CD14-positive monocyte (primary cell): ENCODE measurements at regions not wholly inside any gene's neighbourhood (a gene's known extent, or its start where the extent isn't known, plus 50 kb on each side); places are given as distances from the start of the nearest gene placed in this dataset.

Experiments used
- DNase-seq, 3 donors: peaks; one replicate each; pipeline ENCODE4 v3.0.0-alpha.2; 2011 to 2022
- H2AFZ ChIP-seq: 2 replicates; pipeline ENCODE4 v1.6.0; 2012; ENCODE audit warnings: mild to moderate bottlenecking, low read depth, low read length, inconsistent platforms; ENCODE audit not compliant: insufficient read depth, poor library complexity, severe bottlenecking
- H3K27ac ChIP-seq, 2 donors: 1 replicate in 1 of 2; 2 replicates in 1 of 2; pipeline ENCODE4 v1.5.1; 2012 to 2013; ENCODE audit warnings: low read length in 2 of 2, control low read depth in 1 of 2, inconsistent platforms in 1 of 2, low read depth in 1 of 2, mild to moderate bottlenecking in 1 of 2
- H3K27me3 ChIP-seq, 2 donors: one replicate each; pipeline versions ENCODE4 v1.6.0 to v1.6.1; 2011 to 2013; ENCODE audit warnings: low read length in 2 of 2; ENCODE audit not compliant: control insufficient read depth in 2 of 2, insufficient read depth in 2 of 2
- H3K36me3 ChIP-seq, 2 donors: replicated peaks in 1 of 2; 1 replicate in 1 of 2; 2 replicates in 1 of 2; pipeline versions ENCODE4 v1.5.1 to v1.6.1; 2012 to 2013; ENCODE audit warnings: low read length in 2 of 2, control low read depth in 1 of 2, inconsistent platforms in 1 of 2, mild to moderate bottlenecking in 1 of 2; ENCODE audit not compliant: insufficient read depth in 2 of 2, control insufficient read depth in 1 of 2
- H3K4me1 ChIP-seq, 2 donors: 1 replicate in 1 of 2; 2 replicates in 1 of 2; pipeline versions ENCODE4 v1.5.1 to v1.6.1; 2012 to 2013; ENCODE audit warnings: low read length in 2 of 2, control low read depth in 1 of 2, inconsistent platforms in 1 of 2, mild to moderate bottlenecking in 1 of 2, moderate library complexity in 1 of 2; ENCODE audit not compliant: insufficient read depth in 2 of 2, control insufficient read depth in 1 of 2
- H3K4me2 ChIP-seq: replicated peaks from 2 replicates; pipeline ENCODE3; 2012; ENCODE audit warnings: low read length, moderate library complexity, mild to moderate bottlenecking; ENCODE audit not compliant: poor library complexity, severe bottlenecking; ENCODE audit errors: extremely low read depth
- H3K4me3 ChIP-seq, 3 experiments: fragments of 200-600 bp in 1 of 3; sonication (generic) in 1 of 3; replicated peaks in 1 of 3; 1 replicate in 2 of 3; 2 replicates in 1 of 3; pipeline ENCODE4 v1.5.1; 2011 to 2013; ENCODE audit warnings: low read length in 3 of 3, mild to moderate bottlenecking in 3 of 3, control low read depth in 2 of 3, low read depth in 2 of 3, inconsistent platforms in 1 of 3, moderate library complexity in 1 of 3
- H3K79me2 ChIP-seq: 2 replicates; pipeline ENCODE4 v1.6.0; 2012; ENCODE audit warnings: mild to moderate bottlenecking, control low read depth, inconsistent platforms, low read length, moderate library complexity; ENCODE audit not compliant: insufficient read depth
- H3K9ac ChIP-seq: 2 replicates; pipeline ENCODE4 v1.6.0; 2017; ENCODE audit warnings: low read length, mild to moderate bottlenecking; ENCODE audit not compliant: insufficient read depth, poor library complexity, severe bottlenecking
- H3K9me3 ChIP-seq, 2 donors: replicated peaks in 1 of 2; 1 replicate in 1 of 2; 2 replicates in 1 of 2; pipeline versions ENCODE4 v1.5.1 to v1.6.1; 2012 to 2013; ENCODE audit warnings: low read length in 2 of 2, control low read depth in 1 of 2; ENCODE audit not compliant: control insufficient read depth in 1 of 2, insufficient read depth in 1 of 2
- H4K20me1 ChIP-seq: 2 replicates; pipeline ENCODE4 v1.6.0; 2012; ENCODE audit warnings: mild to moderate bottlenecking, low read length, control low read depth, moderate library complexity; ENCODE audit not compliant: insufficient read depth
- H3K27ac Mint-ChIP-seq, 7 donors: one replicate each; pipeline ENCODE4 v1.8.0; 2020; ENCODE audit warnings: mild to moderate bottlenecking in 7 of 7, mixed read lengths in 7 of 7, moderate library complexity in 6 of 7, inconsistent platforms in 2 of 7
- H3K27me3 Mint-ChIP-seq, 3 donors: one replicate each; pipeline ENCODE4 v1.8.0; 2021 to 2022; ENCODE audit warnings: low read depth in 3 of 3, mild to moderate bottlenecking in 3 of 3, mixed read lengths in 3 of 3, moderate library complexity in 3 of 3, inconsistent platforms in 1 of 3
- H3K36me3 Mint-ChIP-seq, 2 donors: one replicate each; pipeline ENCODE4 v1.8.0; 2020; ENCODE audit warnings: mixed read lengths in 2 of 2, inconsistent platforms in 1 of 2, mild to moderate bottlenecking in 1 of 2
- H3K4me1 Mint-ChIP-seq: one replicate; pipeline ENCODE4 v1.8.0; 2020; ENCODE audit warnings: mild to moderate bottlenecking, mixed read lengths
- H3K4me3 Mint-ChIP-seq, 2 donors: one replicate each; pipeline ENCODE4 v1.8.0; 2020; ENCODE audit warnings: mild to moderate bottlenecking in 2 of 2, mixed read lengths in 2 of 2, moderate library complexity in 1 of 2
- H3K9me3 Mint-ChIP-seq, 7 donors: one replicate each; pipeline ENCODE4 v1.8.0; 2020 to 2022; ENCODE audit warnings: mixed read lengths in 7 of 7, mild to moderate bottlenecking in 6 of 7, moderate library complexity in 6 of 7, inconsistent platforms in 2 of 7
- CTCF ChIP-seq: fragments of 200-600 bp; IDR thresholded peaks from one replicate; pipeline ENCODE4 v1.8.0; 2022; ENCODE audit warnings: antibody characterized with exemption, mild to moderate bottlenecking
- WGBS: methylation state at CpG from one replicate; pipeline ENCODE4 v1.1.5; 2013; ENCODE audit warnings: missing lambda C conversion rate; ENCODE audit not compliant: insufficient coverage; 5-methylcytosine and 5-hydroxymethylcytosine counted together
- intact Hi-C, 2 donors: fragments of 100-400 bp; cut with micrococcal nuclease; formaldehyde crosslinking; loops; one replicate each; pipeline versions ENCODE4 v1.15.0 to v1.15.1; 2023

DNA sequence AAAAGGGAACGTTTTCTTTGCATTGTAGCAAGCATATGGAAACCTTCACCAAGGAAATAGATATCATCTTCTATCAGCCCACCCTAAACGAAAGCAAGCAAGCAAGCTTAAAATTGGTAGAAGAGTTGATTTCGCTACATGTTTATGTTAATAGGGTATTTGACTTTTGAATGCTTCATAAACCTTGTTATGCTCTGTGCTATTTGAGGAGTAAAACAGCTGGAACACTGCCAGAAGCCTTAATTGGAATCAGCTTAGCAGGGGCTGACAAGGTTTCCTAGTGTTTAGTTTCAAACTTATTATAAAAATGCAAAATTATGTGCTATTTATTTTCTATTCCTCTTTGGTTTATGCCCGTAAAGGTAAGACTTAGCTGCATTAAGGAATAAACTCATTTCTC, 70.6 kb upstream of the LINC00305 start:
- intact Hi-C loops: no loop called here
- no peaks in the 10 kb centered on the region for H3K4me1 Mint-ChIP-seq
- peaks cover 0 to 5% (median 3%) of the 10 kb centered on the region in 7 donors for H3K9me3 Mint-ChIP-seq
- H3K27me3 Mint-ChIP-seq: peaks cover 0 to 1% (median 1%) of the 10 kb centered on the region in 3 donors
- no peaks in the 10 kb centered on the region for H3K79me2 ChIP-seq
- H3K27ac ChIP-seq: no peak overlapping the region
- H3K36me3 Mint-ChIP-seq: no peaks in the 10 kb centered on the region
- no peak for TF ChIP-seq CTCF
- H2AFZ ChIP-seq: no peak overlapping the region
- H3K27ac Mint-ChIP-seq: no peak overlapping the region
- H3K27me3 ChIP-seq: no peaks in the 10 kb centered on the region
- no peak overlapping the region for H3K9ac ChIP-seq
- H3K4me3 ChIP-seq: no peak overlapping the region
- H3K4me3 Mint-ChIP-seq: no peak overlapping the region
- H3K9me3 ChIP-seq: no peaks in the 10 kb centered on the region
- H4K20me1 ChIP-seq: no peaks in the 10 kb centered on the region
- H3K36me3 ChIP-seq: no peaks in the 10 kb centered on the region
- WGBS: 100% methylated on average over 1 of the region's 4 CpGs
- no peaks in the 10 kb centered on the region for H3K4me1 ChIP-seq
- DNase-seq: no peak
- H3K4me2 ChIP-seq: no peak overlapping the region

GRCh38 chr18:64210401-64210949, 61.6 kb upstream of the LINC00305 start:
- Histone ChIP-seq H3K4me1 (peaks cover 0 to 5% of the 10 kb centered on the region in 2 donors), H3K27me3 (no peaks in the 10 kb centered on the region), H3K9me3 (no peaks in the 10 kb centered on the region), H3K79me2 (no peaks in the 10 kb centered on the region), H3K9ac (no peak overlapping the region), H3K4me3 (no peak overlapping the region), H2AFZ (no peak overlapping the region), H3K4me2 (no peak overlapping the region), H4K20me1 (no peaks in the 10 kb centered on the region), H3K36me3 (no peaks in the 10 kb centered on the region), H3K27ac (no peak overlapping the region)
- TF ChIP-seq CTCF: no peak
- Mint-ChIP-seq H3K9me3 (peaks cover 0 to 3% (median 0%) of the 10 kb centered on the region in 7 donors), H3K27ac (no peak overlapping the region), H3K4me3 (no peak overlapping the region), H3K36me3 (no peaks in the 10 kb centered on the region), H3K4me1 (peaks cover 11% of the 10 kb centered on the region), H3K27me3 (no peaks in the 10 kb centered on the region)
- intact Hi-C loops: no loop called here
- no peak for DNase-seq
- WGBS: 94% methylated on average over 3 of the region's 5 CpGs
